ENCODE measurements at regions not wholly inside any gene's neighbourhood (a gene's known extent, or its start where the extent isn't known, plus 50 kb on each side); places are given as distances from the start of the nearest gene placed in this dataset.

DNA sequence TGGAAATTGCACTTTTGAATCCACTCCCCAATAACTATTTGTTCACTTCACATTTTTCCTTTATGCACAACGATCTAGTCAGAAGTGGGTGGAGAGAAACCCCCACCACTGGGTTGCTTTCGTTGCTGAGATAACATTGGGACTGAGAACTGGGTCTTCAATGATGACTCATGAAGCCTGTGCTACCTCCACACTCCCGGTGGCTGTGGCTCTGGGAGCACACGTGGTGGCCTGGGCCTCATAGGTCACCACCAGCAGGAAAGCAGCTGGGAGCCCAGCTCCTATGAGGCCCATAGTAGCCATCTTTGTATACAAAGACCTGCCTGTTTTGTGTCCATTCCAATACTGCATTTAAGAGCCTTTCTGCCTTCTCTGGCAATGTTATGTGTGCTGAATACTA lies 178.0 kb upstream of the SASH1 start:
- no peak for TF ChIP-seq POLR2A (IDR thresholded peaks at IDR 0.05)
- no peak for TF ChIP-seq CTCF (IDR thresholded peaks at IDR 0.05)
- 73 to 75% methylated on average over 3 to 4 of the region's 4 CpGs for WGBS, 2 donors
- Histone ChIP-seq H3K27ac (no peak overlapping the region), H3K27me3 (no peaks in the 10 kb centered on the region), H3K36me3 (no peaks in the 10 kb centered on the region), H3K4me1 (no peaks in the 10 kb centered on the region), H3K4me3 (no peak overlapping the region), H3K9me3 (no peaks in the 10 kb centered on the region)
- no peak for DNase-seq
- intact Hi-C loops (cut with DNase I): loop anchor here (5.0 kb wide), 1 partner anchor 657 kb away; the partner anchor contains the start of gene SAMD5

- Histone ChIP-seq H3K27me3 (no peaks in the 10 kb centered on the region), H3K4me1 (no peaks in the 10 kb centered on the region), H3K27ac (no peak overlapping the region), H3K9me3 (no peaks in the 10 kb centered on the region), H3K4me3 (no peak overlapping the region), H3K36me3 (no peaks in the 10 kb centered on the region)
- DNase-seq: no peak
- WGBS, 2 donors: 21 to 33% methylated on average over 5 to 6 of the region's 6 CpGs
- intact Hi-C loops (cut with DNase I): loop anchor here (5.0 kb wide), 1 partner anchor 659 kb away; the partner anchor contains the start of gene SAMD5
- TF ChIP-seq POLR2A (IDR thresholded peaks at IDR 0.05) (no peak), CTCF (IDR thresholded peaks at IDR 0.05) (peak; percentile 29 to 77 (median 67))
These were observed 176.2 kb upstream of the SASH1 start for GRCh38 chr6:148166339-148166968.

DNA sequence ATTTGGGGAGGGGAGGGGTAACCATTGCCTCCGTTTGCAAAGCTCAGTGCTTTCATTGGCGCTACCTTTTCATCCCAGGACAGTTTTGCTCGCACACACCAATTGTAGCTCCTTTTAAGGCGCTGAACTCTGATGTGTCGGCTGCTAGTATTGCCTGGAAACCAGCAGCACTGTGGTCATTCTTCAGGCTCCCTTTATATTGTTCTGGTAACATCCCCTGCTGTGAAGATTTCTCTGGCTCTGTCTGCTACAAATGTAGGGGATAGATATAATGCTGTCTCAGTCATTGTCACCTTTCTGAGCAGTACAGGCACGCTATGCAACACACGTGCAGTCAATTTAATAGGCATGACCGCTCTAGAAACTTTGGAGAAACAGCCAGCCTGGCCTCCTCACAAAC lies 172.9 kb upstream of the SASH1 start:
- Histone ChIP-seq H3K9me3 (no peaks in the 10 kb centered on the region), H3K36me3 (no peaks in the 10 kb centered on the region), H3K4me1 (no peaks in the 10 kb centered on the region), H3K27ac (no peak overlapping the region), H3K4me3 (no peak overlapping the region), H3K27me3 (no peaks in the 10 kb centered on the region)
- no peak for TF ChIP-seq CTCF (IDR thresholded peaks at IDR 0.05)
- TF ChIP-seq POLR2A (IDR thresholded peaks at IDR 0.05): no peak
- 86 to 90% methylated on average over 8 of the region's 8 CpGs for WGBS, 2 donors
- no peak for DNase-seq
- intact Hi-C loops (cut with DNase I): loop anchor here (5.0 kb wide), 1 partner anchor 662 kb away; the partner anchor contains the start of gene SAMD5

- intact Hi-C loops (cut with DNase I): no loop called here
- H3K36me3 ChIP-seq: no peaks in the 10 kb centered on the region
- TF ChIP-seq POLR2A (IDR thresholded peaks at IDR 0.05) (no peak), CTCF (IDR thresholded peaks at IDR 0.05) (no peak)
- no peaks in the 10 kb centered on the region for H3K9me3 ChIP-seq
- H3K27ac ChIP-seq: no peak overlapping the region
- 81 to 93% methylated on average over 1 of the region's 1 CpG for WGBS, 2 donors
- DNase-seq: no peak
- H3K4me3 ChIP-seq: no peak overlapping the region
- no peaks in the 10 kb centered on the region for H3K27me3 ChIP-seq
- H3K4me1 ChIP-seq: no peaks in the 10 kb centered on the region
These were observed 172.4 kb upstream of the SASH1 start for GRCh38 chr6:148170286-148170685.

GRCh38 chr6:148173548-148173947 lies 169.1 kb upstream of the SASH1 start:
- intact Hi-C loops (cut with DNase I): no loop called here
- 81 to 100% methylated on average over 1 of the region's 1 CpG for WGBS, 2 donors
- no peak for DNase-seq

More at GRCh38 chr6:148173548-148173947, 169.1 kb upstream of the SASH1 start:
- no peak overlapping the region for H3K4me3 ChIP-seq
- no peak for TF ChIP-seq CTCF (IDR thresholded peaks at IDR 0.05)
- TF ChIP-seq POLR2A (IDR thresholded peaks at IDR 0.05): no peak
- H3K27me3 ChIP-seq: no peaks in the 10 kb centered on the region
- H3K36me3 ChIP-seq: no peaks in the 10 kb centered on the region
- H3K9me3 ChIP-seq: no peaks in the 10 kb centered on the region
- H3K27ac ChIP-seq: no peak overlapping the region
- peaks cover 0 to 5% (median 0%) of the 10 kb centered on the region in 3 donors for H3K4me1 ChIP-seq

Measured in esophagus squamous epithelium (tissue), 5 donors.